Testis (tissue), 2 donors: ENCODE measurements at regions not wholly inside any gene's neighbourhood (a gene's known extent, or its start where the extent isn't known, plus 50 kb on each side); places are given as distances from the start of the nearest gene placed in this dataset.

Source experiments
- CTCF ChIP-seq, 3 experiments: fragments of 450-650 bp in 2 of 3; fragments of 200-600 bp in 1 of 3; sonication (generic) in 1 of 3; IDR thresholded peaks; one replicate each; pipeline ENCODE4 v1.5.1; 2016 to 2019; ENCODE audit warnings: antibody characterized with exemption in 3 of 3, mild to moderate bottlenecking in 2 of 3, moderate library complexity in 1 of 3
- POLR2A ChIP-seq: fragments of 450-650 bp; IDR thresholded peaks from one replicate; pipeline ENCODE4 v1.6.1; 2017; ENCODE audit warnings: antibody characterized with exemption, mild to moderate bottlenecking, moderate library complexity

DNA sequence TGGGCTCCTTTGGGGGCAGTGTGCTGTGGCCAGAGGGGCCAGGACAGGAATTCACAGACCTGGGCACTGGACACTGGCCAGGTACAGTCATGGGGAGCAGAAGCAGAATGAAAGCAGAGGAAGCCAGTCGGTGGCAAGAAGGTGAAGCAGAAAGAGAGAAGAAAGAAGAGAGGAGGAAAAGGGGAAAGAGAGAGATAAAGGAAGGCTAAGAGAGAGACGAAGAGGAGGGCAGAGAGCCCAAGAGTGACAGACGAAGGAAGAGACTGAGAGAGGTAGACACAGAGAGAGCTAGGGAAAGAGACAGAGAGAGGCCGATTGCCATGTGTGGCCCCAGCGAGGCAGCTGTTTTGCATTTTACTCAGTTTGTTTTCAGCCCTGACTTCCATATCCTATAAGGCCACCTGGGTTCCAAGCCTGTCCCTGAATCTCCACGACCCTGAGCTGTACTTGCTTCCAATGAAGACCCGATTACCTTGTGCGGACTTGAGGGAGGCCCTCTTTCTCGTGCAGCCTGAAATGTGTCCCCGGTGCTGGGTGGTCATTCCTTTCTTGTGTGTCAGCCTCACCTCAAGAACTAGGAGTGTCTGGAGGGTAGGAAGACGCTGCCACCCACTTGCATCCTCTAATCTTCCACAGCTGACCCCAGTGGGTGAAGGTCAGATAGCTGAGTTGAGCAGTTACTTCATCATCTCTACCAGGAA is 73.9 kb downstream of the LSM3 start:
- TF ChIP-seq CTCF (IDR thresholded peaks at IDR 0.05) (no peak), POLR2A (no peak)
